BJ (cell line): ENCODE measurements at regions not wholly inside any gene's neighbourhood (a gene's known extent, or its start where the extent isn't known, plus 50 kb on each side); places are given as distances from the start of the nearest gene placed in this dataset.

Source experiments
- CTCF ChIA-PET: fragments of 350-600 bp; formaldehyde crosslinking; extraction: SDS; loops from one replicate; lab custom pipeline; 2021; ENCODE audit warnings: antibody characterized with exemption, inconsistent platforms; lab: Yijun Ruan, JAX
- POLR2A ChIA-PET: fragments of 300-600 bp; sonication (Branson Sonifier 250); formaldehyde crosslinking; extraction: SDS; loops from one replicate; lab custom pipeline; 2021; ENCODE audit warnings: antibody characterized with exemption; lab: Charles Lee
- DNase-seq: peaks from one replicate; pipeline ENCODE4 v3.0.0-alpha.2; 2011; ENCODE audit warnings: low read depth
- H3K27me3 ChIP-seq: 2 replicates; pipeline ENCODE4 v1.6.0; 2011; ENCODE audit warnings: low read length; ENCODE audit not compliant: control insufficient read depth, insufficient read depth
- H3K36me3 ChIP-seq: 2 replicates; pipeline ENCODE4 v1.5.1; 2011; ENCODE audit warnings: low read length; ENCODE audit not compliant: control insufficient read depth, insufficient read depth
- H3K4me3 ChIP-seq: 2 replicates; pipeline ENCODE4 v1.5.1; 2011; ENCODE audit warnings: low read depth, mild to moderate bottlenecking, control low read depth, low read length
- TF ChIP-seq, protein P1 (sequence below): IDR thresholded peaks from 2 replicates; pipeline ENCODE4 v1.5.1; 2011; ENCODE audit warnings: low read depth, mild to moderate bottlenecking, control low read depth, inconsistent platforms, low read length, moderate library complexity; ENCODE audit not compliant: insufficient read depth

DNA sequence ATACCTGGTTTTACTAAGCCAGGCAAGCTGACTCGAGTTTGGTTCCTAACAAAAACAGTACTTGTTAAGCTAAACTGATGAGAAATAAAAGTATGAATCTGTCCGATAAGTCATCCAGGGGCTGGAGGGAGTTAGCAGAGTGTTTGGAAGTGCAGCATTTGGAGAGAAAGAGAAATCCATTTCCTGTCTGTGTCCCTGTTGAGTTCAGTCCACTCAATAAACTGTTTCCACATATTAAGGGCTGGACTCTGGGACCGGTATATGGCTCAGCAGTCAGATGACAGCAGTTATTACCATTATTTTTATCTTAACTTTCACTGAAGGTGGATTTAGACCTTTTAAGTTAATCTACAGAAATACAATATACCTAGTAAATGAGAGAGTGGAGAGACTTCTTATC, 130.6 kb upstream of the ADRA1B start:
- H3K4me3 ChIP-seq: no peak overlapping the region
- POLR2A ChIA-PET: no interaction called here
- H3K36me3 ChIP-seq: no peaks in the 10 kb centered on the region
- DNase-seq: no peak
- H3K27me3 ChIP-seq: no peaks in the 10 kb centered on the region
- CTCF ChIA-PET: interaction anchor here (0.7 kb wide), 1 partner anchor 58 kb away, joined by 3 read pairs; no protein-coding TSS in a partner anchor
- TF ChIP-seq, protein P1, sequence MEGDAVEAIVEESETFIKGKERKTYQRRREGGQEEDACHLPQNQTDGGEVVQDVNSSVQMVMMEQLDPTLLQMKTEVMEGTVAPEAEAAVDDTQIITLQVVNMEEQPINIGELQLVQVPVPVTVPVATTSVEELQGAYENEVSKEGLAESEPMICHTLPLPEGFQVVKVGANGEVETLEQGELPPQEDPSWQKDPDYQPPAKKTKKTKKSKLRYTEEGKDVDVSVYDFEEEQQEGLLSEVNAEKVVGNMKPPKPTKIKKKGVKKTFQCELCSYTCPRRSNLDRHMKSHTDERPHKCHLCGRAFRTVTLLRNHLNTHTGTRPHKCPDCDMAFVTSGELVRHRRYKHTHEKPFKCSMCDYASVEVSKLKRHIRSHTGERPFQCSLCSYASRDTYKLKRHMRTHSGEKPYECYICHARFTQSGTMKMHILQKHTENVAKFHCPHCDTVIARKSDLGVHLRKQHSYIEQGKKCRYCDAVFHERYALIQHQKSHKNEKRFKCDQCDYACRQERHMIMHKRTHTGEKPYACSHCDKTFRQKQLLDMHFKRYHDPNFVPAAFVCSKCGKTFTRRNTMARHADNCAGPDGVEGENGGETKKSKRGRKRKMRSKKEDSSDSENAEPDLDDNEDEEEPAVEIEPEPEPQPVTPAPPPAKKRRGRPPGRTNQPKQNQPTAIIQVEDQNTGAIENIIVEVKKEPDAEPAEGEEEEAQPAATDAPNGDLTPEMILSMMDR: no peak

DNA sequence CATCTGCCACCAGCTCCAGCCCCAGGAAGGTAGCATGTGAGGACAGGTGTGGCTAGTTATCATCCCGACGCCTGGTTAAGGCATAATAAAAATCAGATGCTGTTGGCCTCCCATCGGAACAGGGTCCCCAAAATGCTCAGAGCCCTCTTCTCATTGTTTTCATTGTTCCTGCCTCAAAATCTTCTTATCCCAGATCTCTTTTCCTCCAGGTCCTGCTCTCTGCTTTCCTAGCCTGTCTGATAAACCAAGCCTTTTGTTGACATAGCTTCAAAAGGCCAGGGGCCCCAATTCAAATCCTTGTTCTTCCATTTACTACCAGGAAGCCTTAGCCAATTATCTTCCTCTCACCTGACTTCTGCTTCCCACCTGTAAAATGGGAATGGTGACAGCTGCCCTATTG, 130.1 kb upstream of the ADRA1B start:
- TF ChIP-seq, protein P1: no peak
- POLR2A ChIA-PET: no interaction called here
- no peaks in the 10 kb centered on the region for H3K27me3 ChIP-seq
- no peak for DNase-seq
- no peak overlapping the region for H3K4me3 ChIP-seq
- CTCF ChIA-PET: no interaction called here
- no peaks in the 10 kb centered on the region for H3K36me3 ChIP-seq

DNA sequence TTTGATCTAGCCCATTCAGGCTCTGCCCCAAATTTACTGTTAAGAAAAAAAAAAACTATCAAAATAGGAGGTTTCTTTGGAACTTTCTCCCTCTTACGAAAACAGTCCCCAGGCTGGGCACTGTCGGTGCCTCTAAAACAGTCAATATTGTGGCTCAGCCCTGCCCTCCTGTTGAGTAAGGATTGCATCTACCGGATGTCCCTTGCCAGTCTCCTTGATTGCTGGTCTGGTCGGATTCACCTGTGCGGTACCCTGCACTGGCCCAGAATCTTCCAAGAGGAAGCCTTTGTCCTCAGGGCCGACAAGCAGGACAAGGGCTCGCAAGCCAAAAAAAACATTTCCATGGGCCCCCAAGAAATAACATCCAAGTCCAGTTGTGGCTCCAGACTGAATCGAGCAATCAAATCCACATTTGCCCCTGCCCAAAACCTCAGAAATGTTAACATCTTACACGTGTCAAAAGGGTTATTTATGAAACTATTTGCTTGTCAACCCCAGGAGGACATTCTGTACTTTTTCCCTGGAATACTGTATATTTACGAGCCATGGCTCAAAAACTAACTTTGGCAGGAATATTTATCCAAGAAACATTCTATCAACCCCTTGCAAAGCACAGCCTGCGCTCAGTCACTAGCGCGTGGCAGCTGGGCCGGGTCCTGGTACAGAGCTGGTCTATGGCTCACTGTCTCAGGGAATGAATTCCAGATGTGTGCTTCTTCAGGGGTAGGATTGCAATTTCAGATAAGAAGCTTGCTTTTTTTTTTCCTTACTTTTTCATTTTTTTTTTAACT, 129.2 kb upstream of the ADRA1B start:
- H3K4me3 ChIP-seq: no peak overlapping the region
- peaks cover 1% of the 10 kb centered on the region for H3K27me3 ChIP-seq
- no peaks in the 10 kb centered on the region for H3K36me3 ChIP-seq
- peak; percentile 63 for DNase-seq
- POLR2A ChIA-PET: no interaction called here
- CTCF ChIA-PET: interaction anchor here (1.5 kb wide), 1 partner anchor 11 kb away, joined by 3 read pairs; no protein-coding TSS in a partner anchor
- TF ChIP-seq, protein P1: no peak

DNA sequence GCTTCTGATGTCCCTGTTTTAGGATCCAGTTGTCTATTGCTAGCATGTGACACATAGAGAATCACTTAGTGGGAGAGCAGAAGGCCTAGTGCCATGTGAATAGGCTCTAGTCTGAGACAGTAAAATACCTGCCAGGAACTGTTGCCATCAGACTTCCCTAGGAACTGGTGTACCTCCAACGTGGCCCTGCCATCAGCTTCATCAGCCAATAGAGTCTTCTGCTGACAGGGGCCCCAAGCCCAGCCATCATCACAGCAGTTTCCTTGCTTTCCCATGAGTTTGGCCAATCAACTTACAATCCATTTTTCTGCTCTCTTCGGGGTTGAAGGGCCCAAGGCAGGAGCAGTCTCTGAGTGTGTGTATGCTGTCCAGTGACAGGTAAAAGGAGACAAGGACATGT, 128.4 kb upstream of the ADRA1B start:
- Histone ChIP-seq H3K27me3 (peaks cover 1% of the 10 kb centered on the region), H3K36me3 (no peaks in the 10 kb centered on the region), H3K4me3 (no peak overlapping the region)
- ChIA-PET CTCF (interaction anchor here (1.1 to 1.5 kb wide), 2 partner anchors 10 to 11 kb away, joined by 3 read pairs; no protein-coding TSS in a partner anchor), POLR2A (no interaction called here)
- DNase-seq: no peak
- TF ChIP-seq, protein P1: no peak

DNA sequence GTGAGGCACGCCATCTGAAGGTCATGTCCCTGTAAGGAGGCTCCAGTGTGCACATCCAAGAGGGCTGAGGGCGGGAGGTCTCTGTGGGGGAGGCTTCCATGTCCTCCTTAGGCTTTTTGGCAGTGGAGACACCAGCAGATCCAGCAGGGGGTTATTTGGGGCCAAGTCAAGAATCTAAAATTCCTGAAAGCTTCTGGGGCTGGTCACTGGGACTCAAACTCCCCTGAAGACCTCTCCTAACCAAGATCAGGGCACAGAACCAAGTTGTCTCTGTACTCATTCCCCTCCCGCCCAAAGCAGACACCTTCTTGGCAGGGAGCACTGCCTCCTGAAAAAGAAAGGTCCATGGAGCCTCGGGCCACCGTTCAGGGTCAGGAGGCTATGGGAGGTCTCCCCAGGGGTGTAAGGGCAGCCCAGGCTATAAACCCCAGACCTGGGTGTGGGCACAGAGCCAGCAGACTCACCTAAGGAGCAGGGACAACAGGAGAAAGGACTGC, 127.4 kb upstream of the ADRA1B start:
- Histone ChIP-seq H3K36me3 (no peaks in the 10 kb centered on the region), H3K27me3 (peaks cover 1% of the 10 kb centered on the region), H3K4me3 (no peak overlapping the region)
- no peak for DNase-seq
- ChIA-PET POLR2A (no interaction called here), CTCF (interaction anchor here (1.1 to 1.5 kb wide), 2 partner anchors 9 to 12 kb away, joined by 3 read pairs; no protein-coding TSS in a partner anchor)
- TF ChIP-seq, protein P1: no peak
